Kidney glomerular epithelial cell (primary cell): ENCODE measurements at regions not wholly inside any gene's neighbourhood (a gene's known extent, or its start where the extent isn't known, plus 50 kb on each side); places are given as distances from the start of the nearest gene placed in this dataset.

Source experiments
- DNase-seq: peaks from one replicate; lab custom pipeline; 2025; lab: John Stamatoyannopoulos, UW

DNA sequence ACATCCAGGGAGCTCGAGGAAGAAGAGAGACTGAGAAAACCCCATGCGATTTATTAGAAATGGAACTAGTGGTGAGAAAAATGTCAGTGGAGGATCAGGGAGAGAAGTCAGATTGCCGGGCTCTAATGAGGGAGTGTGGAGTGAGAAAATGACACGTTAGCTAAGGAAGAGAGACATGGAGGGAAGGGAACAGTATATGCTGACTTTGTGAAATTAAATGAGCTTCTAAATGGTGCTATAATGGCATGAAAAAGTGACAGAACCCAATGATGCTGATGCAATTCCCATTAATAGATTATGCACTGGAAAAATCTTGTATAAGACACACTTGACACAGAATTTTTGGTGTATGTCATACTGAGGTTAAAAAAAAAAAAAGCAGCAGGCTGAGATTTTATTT lies 112.6 kb downstream of the HSPH1 start:
- DNase-seq: no peak

DNA sequence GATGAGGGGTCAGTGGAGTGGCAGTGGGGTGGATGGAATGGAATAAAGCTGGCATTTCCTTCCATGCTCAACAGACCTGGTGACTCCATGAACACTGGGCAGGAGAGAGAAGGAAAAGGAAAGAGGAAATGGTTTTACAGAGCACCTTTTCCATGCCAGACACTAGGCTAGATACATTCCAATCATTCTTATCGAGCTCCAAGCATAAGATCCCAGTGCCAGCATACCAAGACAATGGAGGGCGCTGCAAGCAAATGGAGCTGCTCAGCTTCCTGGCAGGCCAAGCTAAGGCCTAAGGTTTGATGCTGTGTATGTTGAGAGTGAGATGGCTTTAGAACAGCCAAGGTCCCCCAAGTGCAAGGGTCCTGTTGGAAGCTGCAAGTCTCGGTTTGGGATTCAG lies 113.2 kb downstream of the HSPH1 start:
- DNase-seq: peak; percentile 33

DNA sequence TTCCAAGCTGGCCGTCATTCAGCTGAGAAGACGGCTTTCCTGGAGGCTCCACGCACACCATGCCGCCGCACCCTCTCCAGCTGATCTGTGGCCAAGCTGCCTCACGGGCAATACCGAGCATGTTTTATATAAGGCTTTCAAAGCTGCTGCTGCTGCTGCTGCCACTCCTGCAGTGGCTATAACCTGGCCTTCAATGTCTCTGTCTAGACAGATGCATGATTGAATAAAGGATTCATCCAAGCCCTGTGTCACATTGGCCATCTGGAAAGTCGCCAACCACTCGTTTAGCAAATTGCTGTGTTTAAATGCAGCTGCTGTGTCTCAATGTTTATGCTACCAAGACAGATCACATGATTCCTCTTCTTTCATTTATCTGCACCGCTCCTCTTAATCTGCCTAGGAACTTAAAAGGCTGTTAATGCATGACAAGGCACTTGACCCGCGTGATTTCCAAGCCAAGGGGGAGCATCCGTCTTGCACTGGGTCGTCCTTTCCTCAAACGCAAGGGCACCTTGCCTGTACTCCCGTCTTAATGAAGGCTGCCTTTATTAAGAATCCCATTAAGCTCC lies 114.3 kb downstream of the TEX26 start:
- no peak for DNase-seq

DNA sequence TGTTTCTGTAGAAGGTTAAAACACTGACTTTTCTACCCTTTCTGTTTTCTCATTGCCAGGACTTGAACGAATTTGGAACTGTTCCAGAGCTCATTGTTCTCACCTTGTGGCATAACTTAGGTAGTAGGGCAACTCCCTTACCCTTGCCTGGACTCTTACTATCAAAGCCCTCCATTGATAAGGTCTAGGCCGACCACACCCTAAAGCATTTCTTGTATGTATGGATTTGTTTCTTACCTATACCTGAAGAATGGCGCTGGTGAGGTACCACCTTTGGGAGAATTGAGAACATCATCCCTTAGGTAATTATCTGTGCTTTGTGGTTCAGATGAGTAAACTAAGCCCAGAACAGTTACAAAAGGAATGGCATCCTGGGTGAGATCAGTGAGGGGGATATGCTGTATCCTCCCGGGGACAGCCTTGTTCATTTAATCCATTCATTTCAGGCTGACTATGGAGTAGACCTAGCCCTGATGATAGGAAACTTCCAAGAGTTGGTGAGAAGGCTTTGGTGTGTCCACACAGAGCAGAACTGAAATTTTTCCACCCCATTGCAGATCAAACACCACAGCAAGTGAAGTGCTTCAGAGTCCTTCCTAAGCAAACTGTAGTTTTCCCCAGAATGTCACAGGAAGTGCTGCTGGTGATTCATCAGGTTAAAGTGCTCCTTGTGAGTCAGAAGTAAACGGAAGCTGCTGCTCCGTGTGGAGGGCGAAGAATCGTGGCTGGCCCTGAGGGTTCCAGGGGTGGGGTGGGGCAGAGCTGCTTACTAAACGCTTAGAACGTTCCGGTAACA lies 113.0 kb downstream of the TEX26 start:
- DNase-seq: peak; percentile 86

DNA sequence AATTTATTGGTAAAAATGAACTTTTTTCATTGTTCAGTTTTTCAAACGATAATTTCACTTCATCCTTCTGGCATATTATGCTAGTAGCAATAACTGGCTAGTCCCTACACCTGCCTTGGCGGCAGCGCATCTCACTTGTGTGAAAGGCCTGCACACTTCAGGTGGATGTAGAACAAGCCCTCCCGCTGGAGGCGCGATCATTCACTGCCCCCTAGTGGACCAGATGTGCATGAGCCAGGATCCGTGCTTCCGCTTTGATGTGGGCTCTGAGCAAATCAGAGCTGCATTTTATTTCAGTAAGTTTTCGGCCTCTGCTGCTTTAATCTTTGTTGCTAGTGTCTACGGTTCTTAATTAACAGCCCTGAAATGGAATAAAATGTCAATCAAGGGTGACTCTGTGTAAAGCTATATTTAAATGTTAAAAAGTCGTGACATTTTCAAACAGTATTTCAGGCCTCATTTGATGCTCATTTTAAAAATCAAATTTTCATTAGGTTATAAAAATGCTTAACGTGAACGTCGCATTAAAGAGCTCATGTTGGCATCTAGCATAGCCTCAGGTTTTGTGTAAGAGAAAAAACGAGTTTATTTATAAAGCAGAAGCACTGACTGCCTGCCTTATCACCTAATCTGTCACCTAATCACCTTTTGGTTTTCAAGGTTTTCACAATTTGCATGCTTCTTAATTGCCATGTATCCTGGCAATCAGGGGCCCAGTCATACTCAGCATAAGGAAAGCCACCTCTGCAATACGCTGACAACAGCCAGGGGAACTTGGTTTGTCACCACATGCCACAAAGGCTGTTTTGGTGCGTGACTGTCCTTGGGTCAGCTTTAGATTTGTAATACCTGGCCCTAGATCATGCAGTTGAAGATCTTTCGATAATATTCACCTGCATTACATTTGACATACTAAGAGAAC lies 112.2 kb downstream of the TEX26 start:
- DNase-seq: peak; percentile 76

DNA sequence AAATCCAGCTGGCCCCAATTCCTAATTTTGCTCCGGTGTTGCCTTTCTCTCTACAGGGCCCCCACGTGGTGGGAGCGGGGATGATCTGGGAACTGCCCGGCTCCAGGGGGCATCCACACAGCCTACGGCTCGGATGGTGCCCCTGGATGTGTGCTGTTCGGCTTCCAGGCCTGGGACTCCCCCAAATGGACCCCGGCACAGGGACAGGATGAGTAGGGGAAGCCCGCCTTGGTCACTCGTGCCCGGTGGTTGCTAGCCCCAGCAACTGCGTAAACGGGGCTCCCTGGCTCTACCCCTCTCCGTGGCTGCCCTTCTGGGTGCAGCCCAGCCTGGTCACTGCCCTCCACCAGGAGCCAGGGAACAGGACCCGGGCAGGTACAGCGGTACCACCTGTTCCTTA lies 111.5 kb downstream of the TEX26 start:
- no peak for DNase-seq

DNA sequence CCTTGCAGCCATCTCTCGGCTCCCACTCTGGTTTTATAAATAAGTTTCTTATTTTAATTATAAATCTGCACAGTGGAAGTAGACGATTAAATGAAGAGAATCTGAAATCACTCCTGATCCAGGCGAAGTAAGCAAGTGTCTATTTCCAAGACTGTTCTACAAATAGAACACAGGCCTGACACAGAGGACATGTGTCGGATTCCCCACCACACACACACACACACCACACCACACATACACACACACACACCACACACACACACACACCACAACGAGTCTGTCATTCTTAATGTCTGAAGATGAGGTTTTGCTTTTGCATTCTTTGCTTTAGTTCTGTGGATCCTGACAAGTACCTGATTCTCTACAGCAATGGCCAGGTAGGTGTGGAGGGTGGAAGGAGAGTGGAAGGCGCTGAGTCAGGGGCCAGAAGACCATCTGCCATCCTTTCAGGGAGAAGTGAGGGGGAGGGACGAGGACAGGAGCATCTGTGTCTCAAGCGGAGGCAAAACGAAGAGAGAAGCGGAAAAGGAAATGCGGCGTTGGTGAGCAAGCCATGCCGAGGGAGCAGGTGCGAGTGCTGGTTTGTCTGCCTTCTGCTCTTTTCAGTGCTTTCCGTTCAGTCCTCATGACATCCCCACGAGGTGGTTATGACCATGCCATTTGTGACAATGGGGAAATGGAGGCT lies 110.2 kb downstream of the TEX26 start:
- DNase-seq: no peak

DNA sequence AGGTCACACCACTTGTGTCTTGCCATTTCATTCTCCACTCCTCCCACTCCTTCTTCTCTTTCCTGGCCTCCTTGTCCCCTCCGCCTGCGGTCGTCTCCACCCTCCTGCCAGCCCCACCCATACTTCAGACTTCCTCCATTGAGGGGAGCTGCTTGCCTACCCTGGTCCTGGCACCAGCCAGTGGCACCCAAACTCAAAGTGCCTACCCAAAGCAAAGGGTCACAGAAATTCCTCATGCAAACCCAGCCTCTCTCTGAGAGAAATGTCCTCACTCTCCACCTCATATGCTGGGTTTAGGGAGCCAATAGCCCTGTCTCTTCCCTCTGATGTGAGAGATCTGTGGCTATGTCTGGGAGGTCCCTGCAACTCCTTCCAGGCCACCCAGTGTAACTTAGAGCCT lies 109.6 kb downstream of the TEX26 start:
- no peak for DNase-seq

DNA sequence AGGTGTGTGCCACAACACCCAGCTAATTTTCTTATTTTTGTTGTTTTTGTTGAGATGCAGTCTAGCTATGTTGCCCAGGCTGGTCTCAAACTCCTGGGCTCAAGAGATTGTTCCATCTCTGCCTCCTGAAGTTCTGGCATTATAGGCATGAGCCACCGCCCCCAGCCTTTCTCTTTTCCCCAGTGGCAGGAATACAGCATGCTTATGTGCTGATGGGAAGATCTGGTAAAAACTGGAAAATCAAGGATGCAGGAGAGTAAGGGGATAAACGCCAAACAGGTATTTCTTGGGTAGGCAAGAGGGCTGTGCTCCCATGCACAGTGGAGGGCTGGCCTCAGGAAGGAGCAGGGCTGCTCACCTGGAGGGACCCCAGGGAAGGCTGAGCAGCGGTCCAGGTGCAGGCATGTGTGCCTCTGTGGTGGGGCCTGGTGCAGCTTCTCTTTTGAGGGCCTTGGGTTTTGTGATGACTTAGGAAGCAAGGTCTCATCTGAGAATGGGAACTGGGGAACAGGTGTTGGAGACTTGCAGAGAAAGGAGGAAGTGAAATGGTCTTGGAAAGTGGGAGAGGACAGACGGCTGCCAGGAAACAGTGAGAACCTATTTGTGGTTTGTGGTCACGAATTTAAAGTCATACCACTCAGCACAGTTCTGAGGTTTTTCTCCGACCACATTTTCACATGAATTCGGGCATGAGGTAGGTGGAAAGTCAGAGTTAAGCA lies 106.5 kb downstream of the TEX26 start:
- no peak for DNase-seq

DNA sequence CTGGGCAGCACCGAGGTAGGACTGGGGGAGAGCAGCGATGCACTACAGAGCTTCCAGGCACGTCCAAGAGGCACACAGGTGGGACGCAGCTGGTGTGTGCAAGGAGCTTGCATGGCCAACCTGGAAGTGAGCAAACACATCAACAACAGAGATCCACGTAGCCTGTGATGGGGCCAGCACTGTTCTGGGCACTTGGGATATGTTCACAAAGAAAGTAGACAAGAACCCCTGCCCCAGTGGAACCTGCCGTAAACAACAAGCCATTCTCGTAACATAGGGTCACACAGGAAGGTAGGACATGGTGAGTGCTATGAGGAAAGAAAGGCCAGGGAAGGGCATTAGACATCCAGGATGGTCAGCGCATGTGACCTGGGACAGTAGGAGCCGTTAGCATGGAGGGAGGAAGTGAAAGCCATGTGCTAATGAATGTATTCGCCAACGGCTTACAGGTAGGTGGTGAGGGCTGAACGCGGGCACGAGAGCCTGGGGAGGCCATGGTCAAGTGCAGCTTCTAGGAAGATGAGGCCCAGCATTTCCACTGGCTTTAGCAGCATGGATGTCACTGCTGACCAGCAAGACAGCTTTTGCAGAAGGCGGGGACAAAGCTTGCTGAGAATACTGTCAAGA lies 105.5 kb downstream of the TEX26 start:
- no peak for DNase-seq

DNA sequence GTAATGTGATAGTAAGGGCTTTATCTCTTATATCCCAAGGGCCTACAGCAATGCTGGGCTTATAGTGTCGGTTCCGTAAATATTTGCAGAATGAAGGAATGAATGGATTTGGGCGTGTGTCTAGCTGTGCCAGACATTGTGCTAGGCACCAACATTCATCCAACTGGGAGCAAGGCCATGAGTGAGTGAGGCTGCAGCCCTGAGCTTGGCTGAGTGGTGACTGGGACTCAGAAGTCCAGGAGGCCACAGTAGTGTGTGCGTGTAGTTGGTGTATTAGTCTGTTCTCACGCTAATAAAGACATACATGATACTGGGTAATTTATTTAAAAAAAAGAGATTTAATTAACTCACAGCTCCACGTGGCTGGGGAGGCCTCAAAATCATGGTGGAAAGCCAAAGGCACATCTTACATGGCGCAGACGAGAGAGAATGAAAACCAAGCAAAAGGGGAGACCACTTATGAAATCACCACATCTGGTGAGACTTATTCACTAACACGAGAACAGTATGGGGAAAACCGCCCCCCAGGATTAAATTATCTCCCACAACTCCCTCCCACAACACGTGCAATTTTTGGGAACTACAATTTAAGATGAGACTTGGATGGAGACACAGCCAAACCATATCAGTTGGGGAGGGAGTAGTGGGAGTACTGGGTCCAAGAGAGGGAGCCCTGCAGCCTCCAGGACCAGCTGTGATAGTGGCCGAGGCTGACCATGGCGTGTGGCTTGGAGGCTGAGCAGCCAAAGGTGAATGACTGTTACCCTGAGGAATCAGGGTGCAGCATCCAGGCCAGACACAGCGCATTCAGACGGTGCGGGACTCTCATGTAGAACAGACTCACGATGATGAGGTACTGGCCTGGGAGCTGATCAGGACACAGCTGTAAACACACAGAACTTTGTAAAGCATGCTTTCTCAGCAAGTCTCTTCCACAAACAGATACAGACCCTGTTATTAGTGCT lies 104.6 kb downstream of the TEX26 start:
- DNase-seq: no peak

DNA sequence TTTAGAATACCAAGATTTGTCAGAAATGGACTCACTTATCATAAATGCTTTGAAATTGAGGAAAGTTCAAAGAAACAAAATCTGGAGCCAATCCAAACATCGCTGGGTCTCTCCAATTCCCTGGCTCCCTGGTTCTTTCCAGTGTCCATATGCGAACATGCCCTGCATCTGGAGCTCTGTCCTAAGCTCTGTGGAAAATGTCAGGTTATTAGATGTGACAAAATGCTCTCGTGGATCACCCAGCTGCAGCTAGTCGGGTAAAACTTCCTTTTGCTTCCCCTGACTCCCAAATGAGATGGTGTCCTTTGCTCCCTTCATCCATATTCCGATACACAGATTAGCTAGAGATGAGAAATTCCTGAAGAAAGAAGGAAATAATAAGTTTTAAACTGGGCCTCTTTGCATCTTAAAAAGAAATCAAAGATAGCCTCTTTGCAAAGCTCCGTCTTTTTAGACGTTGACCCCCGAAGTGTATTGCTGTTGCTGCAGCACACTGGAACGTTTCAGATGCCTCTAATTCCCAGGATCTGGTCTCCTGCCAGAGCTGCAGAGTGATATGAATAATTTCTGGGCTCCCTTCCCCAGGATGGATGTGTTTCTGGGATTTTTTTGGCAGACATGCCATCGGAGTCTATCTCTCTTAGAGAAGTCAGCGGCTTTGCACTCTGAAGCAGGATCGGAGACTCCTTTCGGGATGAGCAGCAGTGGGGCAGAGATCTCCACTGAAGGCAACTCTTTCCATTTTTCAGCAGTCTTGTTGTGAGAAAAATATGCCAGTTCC lies 102.9 kb downstream of the TEX26 start:
- no peak for DNase-seq

DNA sequence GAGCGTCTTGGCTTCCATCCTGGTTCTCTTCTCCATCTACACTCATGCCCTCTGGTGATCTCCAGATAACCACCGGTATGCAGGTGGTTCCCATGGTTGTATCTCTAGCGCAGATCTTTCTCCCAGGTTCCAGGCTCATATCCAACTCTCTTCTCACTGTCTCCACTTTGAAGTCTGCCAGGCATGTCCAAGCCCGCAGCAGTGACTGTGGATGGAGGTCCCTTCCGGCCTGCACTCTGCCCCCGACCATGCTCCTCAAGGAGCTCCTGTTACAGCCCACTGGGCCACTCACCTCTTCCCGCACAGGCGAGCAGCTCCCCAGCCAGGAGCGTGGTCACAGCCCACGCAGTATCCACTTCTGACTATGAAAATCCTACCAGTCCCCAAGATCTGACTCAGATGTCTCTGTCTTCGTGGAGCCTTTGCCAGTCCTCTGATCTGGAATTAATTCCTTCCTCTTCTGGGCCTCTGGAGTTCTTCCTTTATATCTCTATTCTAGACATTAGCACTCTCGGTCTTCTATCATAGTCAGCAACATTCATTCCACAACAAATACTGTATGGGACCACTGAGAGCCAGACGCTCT lies 100.2 kb downstream of the TEX26 start:
- no peak for DNase-seq

DNA sequence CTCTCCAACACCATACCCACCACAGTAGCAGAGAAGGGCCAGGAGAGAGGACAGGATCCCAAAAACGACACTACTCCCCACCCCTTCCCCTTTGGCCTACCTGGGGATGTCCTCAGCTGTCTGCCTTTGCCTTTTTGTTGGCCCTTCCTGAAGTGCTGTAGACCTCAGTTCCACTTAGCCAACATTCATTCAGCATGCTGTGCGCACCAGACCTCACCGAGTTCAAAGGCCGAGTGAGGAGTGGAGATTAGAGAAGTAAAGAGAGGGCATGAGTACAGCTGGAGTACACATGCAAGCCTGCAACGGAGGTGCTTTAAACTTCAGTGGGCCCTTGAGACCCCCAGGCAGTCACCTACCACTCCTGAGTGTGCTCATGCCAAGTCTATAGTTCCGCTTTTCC lies 99.0 kb downstream of the TEX26 start:
- no peak for DNase-seq

DNA sequence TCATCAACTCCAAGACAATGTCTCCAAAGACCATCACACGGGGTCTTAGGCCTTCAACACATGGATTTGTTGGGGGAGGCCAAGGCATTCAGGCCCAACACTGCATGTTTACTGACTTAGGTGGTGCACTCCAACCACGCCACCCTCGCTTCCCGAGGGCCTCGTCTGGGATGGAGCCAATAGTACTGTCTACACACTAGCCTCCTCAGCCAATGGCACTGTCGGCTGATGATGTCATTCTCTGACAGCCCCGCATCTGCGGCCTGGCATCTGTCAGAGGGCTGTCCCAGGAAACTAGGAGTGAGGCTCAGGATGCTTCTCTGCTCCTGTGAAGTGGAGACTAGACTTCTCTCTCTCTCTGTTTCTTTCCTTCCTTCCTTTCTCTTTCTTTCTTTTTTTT lies 96.6 kb downstream of the TEX26 start:
- DNase-seq: no peak

DNA sequence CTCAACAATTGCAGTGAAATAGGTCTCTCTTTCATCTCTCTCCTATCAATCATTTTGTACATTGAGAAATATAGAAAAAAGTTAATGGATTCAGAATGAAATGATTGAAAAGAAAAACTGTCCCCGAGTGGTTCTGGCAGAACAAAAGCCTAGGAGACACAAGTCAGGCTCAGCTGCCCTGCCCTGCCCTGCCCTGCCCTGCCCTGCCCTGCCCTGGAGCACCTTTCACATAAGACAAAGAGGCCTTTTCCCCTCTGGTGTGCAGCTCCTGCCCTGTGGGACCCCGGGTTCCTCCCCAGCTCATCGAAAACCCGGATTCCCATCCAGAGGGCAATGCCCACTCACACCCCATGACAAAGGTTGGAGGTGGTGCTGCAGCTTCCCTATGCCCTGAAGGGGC lies 94.7 kb downstream of the TEX26 start:
- no peak for DNase-seq
